ENCODE measurements at regions not wholly inside any gene's neighbourhood (a gene's known extent, or its start where the extent isn't known, plus 50 kb on each side); places are given as distances from the start of the nearest gene placed in this dataset.
"Not testable (repeated sequence)": the region's sequence is repeated elsewhere in the genome, so short reads cannot be mapped to it uniquely, and the experiment has no call there.

GRCh38 chr6:26799903-26800633 is 140.5 kb upstream of the ZNF322 start:
- DNase-seq = not testable (repeated sequence)

GRCh38 chr6:26803762-26804161 is 144.2 kb upstream of the ZNF322 start:
- not testable (repeated sequence) for DNase-seq

- not testable (repeated sequence) for DNase-seq
Observed at GRCh38 chr6:26811486-26812116, 152.1 kb upstream of the ZNF322 start.

- DNase-seq = not testable (repeated sequence)
Observed at GRCh38 chr6:26818640-26819225, 159.2 kb upstream of the ZNF322 start.

- not testable (repeated sequence) for DNase-seq
Observed at GRCh38 chr6:26827965-26828364, 168.4 kb upstream of the ZNF322 start.

GRCh38 chr6:26829480-26829879 is 169.9 kb upstream of the ZNF322 start:
- DNase-seq = not testable (repeated sequence)

GRCh38 chr6:26830992-26831391 is 171.4 kb upstream of the ZNF322 start:
- not testable (repeated sequence) for DNase-seq

- DNase-seq = not testable (repeated sequence)
Observed at GRCh38 chr6:26835707-26836106, 176.2 kb upstream of the ZNF322 start.

GRCh38 chr6:26836657-26837056 is 177.1 kb upstream of the ZNF322 start:
- not testable (repeated sequence) for DNase-seq

GRCh38 chr6:26844823-26845222 is 185.3 kb upstream of the ZNF322 start:
- not testable (repeated sequence) for DNase-seq

GRCh38 chr6:26857289-26857688 is 197.7 kb upstream of the ZNF322 start:
- DNase-seq = not testable (repeated sequence)

- DNase-seq = not testable (repeated sequence)
Observed at GRCh38 chr6:26859067-26859770, 199.7 kb upstream of the ZNF322 start.

GRCh38 chr6:26859771-26860163 is 200.2 kb upstream of the ZNF322 start:
- DNase-seq = not testable (repeated sequence)

- DNase-seq = not testable (repeated sequence)
Observed at GRCh38 chr6:26861913-26862312, 202.4 kb upstream of the ZNF322 start.

GRCh38 chr6:26863641-26864040 is 204.1 kb upstream of the ZNF322 start:
- DNase-seq = not testable (repeated sequence)

GRCh38 chr6:26898785-26899184 is 239.2 kb upstream of the ZNF322 start:
- not testable (repeated sequence) for DNase-seq

GRCh38 chr6:26924206-26924605 is 264.7 kb upstream of the ZNF322 start:
- DNase-seq = not testable (repeated sequence)

- DNase-seq = not testable (repeated sequence)
Observed at GRCh38 chr6:26928190-26928589, 268.6 kb upstream of the ZNF322 start.

- not testable (repeated sequence) for DNase-seq
Observed at GRCh38 chr6:26937258-26937657, 277.7 kb upstream of the ZNF322 start.

- not testable (repeated sequence) for DNase-seq
Observed at GRCh38 chr6:26951211-26951610, 291.7 kb upstream of the ZNF322 start.

GRCh38 chr6:26956078-26956600 is 291.4 kb upstream of the PRSS16 start:
- not testable (repeated sequence) for DNase-seq

GRCh38 chr6:26956601-26957184 is 290.8 kb upstream of the PRSS16 start:
- DNase-seq = not testable (repeated sequence)
